GM19239 (cell line): ENCODE measurements at regions not wholly inside any gene's neighbourhood (a gene's known extent, or its start where the extent isn't known, plus 50 kb on each side); places are given as distances from the start of the nearest gene placed in this dataset.

Experiments
- DNase-seq: peaks from one replicate; pipeline ENCODE4 v3.0.0; 2011; ENCODE audit warnings: low spot score; ENCODE audit not compliant: insufficient read length
- FAIRE-seq: peaks from 2 replicates; lab custom pipeline; 2011; peaks lifted over from hg19 to GRCh38; lab: Jason Lieb, UNC

DNA sequence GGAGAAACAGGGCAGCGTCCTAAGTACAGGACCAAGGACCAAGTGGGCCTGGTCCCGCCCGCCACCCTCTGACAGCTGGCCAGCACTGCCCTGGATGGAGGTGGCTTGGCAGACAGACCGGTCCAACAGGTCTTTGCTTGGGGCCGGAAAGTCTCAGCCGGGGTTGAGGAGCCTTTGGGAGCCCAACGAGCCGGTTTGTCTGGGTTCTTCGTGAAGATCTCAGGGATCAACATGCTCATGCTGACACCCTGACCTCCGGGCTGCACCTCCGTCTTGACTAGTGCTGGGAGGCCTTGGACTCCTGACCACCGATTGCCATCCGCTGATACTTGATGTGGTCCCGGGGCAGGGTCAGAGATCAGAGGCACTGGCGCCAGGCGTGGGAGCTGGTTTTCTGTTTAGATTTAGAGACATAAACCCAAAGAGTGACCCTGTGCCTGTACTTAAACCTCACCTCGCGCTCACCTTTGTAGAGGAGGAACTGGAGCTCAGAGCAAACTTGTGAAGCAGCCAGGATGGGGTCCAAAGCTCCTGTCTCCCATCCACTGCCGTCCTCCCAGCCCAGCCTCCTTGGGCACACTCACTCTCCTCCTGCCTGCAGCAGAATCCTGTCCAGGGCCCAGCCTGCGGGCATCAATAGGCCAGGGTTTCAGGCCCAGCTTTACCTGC lies 92.1 kb upstream of the GSE1 start:
- DNase-seq: no peak
- FAIRE-seq: no peak

DNA sequence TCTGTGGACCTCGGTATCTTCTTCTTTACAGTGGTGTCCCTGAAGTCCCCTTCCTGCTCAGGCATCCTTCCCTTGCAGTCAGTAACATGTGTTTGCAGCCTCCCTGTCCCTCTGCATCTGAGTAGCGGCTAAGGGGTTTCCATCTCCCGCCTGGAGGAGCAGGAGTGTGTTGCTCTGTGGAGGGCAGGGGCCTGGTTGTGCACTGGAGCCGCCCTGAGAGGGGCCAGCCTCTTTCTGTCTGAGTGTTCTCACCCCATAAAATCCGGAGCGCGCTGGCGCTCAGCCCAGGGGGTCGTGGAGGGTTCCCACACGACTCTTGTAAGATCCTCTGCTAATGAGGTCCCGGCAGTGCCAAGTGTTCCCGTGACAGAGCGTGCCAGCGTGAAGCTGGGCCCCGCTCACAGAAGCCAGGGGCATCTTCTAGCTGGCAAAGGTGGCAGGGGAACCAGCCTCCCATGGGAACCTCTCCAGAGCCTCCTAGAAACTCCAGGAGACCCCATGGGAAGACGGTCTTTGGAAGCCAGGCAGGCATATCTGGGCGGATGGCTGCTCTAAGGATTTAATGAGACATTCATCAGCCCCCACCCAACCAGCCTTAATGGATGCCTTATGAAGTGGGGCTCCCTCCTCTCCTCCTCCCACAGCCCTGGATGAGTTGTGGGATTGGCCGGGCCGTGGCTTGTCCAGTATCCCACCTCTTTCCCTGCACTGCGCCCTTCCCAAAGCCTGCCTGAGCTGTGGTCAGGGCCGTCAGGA lies 91.4 kb upstream of the GSE1 start:
- DNase-seq (no peak), FAIRE-seq (no peak)

DNA sequence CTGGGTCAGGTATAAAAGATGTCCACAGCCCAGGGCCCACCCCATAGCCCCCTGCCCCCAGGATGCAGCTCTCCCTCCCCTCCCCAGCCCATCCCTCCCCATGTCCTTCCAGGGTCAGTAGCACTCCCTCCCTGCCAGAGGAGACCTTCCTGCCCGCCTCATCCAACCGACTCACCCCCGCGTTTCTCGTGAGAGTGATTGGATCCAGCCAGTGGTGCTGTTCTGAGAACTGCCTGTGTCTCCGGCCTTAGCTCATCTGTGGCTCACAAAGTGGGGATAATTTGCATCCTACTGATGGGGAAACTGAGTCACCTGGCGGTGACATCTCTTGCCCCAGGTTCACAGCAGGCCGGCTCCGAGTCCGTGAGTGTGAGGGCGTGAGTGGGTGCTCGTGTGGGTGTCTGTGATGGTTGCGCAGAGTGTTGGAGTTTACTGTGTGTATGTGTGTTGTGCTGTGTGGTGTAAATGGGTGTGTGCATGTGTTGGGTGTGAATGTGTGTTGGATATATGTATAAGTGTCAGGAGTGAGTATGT lies 90.7 kb upstream of the GSE1 start:
- FAIRE-seq (no peak), DNase-seq (no peak)

DNA sequence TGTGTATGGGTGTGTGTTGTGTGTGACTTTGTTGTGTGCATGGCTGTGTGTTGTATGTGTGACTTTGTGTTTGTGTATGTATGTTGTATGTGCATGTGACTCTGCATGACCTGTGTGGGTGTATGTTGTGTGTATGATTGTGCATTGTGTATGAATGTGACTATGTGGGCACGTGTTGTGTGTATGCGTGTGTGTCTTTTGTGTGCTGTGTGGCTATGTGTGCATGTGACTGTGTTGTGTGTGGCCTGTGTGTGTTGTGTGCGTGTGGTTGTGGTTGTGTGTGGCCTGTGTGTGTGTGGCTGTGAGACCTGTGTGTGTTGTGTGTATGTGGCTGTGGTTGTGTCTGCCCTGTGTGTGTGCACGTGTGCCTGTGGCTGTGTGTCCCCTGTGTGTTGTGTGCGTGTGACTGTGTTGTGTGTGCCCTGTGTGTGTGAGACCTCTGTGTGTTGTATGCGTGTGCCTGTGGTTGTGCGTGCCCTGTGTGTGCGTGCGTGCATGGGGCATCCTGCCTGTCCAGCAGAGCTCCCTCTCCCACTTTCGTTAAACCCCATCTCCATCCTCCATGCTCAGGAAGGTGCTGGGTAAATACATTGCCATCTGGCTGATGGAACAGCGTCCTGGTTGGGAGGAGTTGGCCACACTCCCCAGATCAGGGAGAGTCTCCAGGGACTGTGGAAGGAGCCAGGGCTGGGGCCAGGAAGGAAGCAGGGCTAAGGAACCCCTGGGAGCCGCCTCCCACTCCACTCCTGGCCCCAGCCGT lies 90.1 kb upstream of the GSE1 start:
- no peak for FAIRE-seq
- no peak for DNase-seq

DNA sequence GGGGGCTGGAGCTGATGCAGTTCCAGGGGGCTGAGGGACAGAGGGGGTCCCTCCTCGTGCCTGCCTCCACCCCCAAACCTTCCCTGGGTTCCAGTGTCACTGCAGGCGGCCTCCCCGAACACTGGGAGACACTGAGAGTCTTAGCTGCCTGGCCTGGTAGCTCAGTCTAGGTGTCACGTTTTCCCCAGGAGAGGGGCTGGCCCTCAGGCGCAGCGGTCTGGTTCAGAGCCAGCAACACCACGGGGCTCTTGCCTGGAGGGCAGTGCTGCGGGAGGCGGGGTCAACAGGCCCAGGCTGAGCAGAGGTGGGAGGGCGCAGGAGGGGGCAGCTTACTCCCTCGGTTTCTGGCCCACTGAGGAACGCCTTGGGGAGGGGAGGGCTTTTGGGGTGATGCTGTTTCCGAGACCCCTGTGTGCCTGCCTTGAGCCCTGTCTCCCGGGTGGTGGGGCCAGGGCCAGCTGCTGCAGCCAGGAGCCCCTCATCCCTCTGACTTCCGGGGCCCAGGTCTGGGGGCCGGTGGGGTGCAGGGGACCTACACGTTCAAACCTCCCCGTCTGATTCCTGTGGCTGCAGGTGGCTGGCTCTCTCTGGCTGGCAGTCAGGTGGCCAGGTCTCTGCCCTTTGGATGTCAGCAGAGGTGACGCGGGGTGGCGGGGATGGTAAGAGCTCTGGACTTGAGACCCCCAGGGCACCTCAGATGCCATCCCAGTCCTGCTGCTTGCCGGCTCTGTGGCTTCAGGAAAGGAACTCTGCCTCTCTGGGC lies 89.3 kb upstream of the GSE1 start:
- no peak for FAIRE-seq
- DNase-seq: no peak

DNA sequence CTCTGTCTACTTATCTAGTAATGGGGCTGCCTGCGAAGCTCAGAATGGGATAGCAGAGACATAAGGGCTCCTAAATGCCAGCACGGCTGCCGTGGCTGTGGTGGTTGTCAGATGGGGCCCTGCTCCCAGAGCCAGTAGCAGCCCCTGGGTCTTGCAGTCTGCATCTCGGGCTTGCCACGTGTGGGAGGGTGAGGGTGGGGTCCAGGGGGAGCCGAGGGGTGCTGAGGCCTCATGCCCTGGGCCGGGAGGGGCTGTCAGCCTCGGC lies 88.8 kb upstream of the GSE1 start:
- DNase-seq: no peak
- FAIRE-seq: no peak

DNA sequence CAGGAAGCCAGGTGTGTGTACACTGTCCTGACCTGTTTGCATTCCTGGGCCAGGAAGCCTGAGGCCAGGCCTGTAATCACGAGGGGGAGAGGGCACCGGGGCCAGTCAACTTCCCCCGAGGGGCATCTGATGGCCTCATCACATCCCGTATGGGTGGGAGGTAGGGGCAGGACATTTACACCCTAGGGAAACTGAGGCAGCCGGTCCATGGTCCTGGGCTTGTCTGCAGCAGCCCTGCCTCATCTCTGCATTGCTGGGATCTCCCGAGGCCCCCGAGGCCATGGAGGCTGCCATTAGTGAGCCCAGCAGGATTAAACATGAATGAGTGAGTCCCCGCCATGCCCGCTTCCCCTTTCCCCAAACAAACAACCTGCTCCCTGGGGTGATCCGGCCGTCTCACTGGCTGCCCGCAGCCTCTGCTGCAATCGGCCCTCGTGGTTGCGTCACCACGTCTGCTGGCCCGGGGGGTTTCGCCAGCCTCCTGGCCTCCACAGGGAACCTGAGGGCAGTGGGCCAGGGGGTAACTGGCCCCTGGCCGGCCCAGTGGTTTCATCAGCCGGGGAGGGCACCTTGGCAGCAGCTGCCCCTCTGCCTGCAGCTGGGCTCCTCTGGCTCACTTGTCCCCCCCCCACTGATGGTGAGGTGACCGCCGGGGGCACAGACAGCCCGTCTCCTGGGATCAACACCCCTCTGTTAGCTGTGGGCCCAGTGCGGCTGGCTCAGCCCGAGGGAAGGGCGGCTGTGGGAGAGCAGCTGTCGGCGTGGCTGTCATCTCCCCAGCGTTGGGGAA lies 88.3 kb upstream of the GSE1 start:
- no peak for DNase-seq

DNA sequence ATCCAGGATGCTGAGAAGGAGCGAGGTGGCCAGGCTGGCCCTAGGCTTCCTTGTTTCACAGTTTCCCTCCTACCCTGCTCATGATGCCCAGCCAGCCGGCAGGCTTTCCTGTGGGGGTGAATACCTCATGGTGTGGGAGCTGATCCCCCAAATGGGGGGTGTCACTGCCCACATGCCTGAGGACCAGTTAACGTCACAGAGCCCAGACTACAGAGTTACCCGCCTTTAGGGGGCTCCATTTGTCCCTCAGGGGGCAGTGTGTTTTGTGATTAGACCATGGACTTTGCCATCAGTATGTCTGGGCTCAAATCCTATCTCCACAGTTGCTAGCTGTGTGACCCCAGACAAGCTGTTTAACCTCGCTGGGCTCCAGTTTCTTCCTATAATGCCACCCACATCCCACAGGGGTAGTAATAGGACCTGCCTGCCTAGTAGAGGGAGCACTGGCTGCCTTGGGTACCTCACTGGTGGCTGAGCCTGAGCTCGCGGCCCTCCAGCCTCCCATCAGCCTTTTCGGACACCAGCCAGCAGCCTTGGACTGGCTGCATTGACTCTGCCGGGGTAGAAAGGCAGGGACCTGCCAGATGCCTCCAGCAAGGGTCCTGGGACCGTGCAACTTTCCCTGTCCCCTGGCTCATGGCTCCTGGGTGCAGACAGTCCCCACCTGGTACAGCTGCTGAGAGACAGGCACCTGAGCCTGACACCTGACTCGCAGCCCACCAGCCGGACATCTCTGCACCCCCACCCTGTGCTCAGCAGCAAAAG lies 87.5 kb upstream of the GSE1 start:
- no peak for FAIRE-seq
- DNase-seq: no peak

More for the DNA sequence above, 88.3 kb upstream of the GSE1 start:
- no peak for FAIRE-seq

DNA sequence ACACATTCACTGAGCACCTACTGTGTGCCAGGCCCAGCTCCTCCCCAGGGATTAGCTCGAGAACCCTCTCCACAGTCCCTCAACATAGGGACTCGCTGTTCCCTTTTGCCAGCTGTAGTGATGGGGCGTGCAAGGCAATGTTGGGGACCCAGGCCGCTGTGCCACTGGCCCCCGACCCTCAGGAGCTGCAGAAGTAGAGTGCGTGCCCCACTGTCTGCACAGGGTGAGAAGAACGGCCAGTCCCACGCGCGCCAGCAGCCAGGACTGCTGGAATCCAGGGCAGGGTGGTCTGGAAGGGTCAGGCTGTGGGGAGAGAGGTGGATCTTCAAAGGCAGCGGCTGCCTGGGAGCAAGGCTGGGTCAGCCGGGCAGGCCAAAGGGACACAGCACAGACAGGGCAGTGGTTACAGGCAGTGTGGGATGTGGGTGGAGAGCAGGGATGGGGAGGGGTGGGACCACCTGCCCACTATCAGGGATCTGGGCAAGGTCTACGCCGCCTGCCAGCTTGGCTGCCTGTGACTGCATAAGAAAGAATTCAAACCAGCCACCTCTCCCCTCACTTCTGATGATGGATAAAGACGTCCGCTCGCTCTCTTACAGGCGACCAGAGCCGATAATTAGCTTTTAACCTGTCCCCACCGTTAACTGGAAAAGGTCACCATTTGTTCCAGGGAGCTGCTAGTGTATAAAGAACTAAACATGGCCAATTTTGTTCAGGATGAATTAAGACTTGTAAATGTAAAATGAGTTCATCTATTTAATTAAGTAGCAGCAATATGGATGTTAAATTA lies 86.7 kb upstream of the GSE1 start:
- FAIRE-seq: no peak
- no peak for DNase-seq

DNA sequence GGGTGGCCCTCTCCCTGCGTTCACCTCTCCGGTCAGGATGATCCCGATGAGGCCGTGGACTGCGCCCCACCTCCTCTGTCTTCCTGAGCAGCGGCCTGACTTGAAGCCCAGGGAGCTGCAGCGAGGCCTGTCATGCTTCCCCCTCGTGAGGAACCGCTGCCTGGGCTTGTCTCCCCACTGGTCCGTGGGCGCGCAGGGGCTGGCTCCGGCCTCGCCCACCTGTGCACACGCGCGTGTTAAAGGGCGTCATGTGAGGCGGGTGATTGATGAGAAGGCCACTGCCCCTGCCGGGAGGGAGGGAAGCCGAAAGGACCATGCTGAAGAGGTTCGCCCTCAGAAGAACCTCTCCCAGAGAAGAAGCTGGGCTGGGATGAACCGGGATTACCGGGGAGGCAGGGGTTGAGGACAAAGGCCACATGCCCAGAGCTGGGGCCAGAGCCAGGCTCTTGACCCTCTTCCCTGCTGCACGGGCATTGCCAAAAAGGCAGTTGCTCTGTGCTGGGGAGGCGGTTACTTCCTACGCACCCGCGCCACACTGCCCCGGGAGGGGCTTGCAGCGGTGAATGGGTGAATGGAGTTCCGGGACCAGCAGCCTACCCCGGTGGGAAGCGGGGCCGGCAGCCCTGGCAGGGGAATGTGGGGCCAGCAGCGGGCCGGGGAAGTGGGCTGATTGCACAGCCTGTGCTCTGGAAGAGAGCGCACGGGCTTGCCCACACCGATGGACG lies 85.9 kb upstream of the GSE1 start:
- DNase-seq: no peak
- FAIRE-seq: no peak

DNA sequence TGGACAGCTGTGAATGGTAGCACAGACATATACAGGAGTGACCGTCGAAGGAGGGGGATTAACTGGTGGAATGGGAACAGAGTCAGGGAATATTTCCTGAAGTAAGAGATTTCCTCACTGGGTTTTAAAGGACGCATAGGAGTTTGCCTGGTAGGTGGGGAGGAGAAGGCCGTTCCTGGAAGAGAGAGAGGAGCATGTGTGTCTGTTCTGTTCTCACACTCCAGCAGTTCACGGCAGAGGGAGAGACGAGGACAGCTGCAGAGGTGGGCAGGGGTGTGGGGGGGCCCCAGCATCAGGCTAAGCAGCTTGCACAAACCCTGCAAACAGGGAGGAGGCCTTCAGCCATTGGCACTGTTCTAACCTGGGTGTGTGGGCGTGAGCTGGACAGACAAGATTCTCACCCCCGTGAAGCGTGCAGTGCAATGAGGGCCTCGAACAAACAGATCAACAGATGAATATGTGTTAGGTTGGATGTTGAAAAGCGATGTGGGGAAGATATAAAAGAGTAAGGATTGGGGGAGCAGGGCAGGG lies 85.3 kb upstream of the GSE1 start:
- FAIRE-seq: no peak

DNA sequence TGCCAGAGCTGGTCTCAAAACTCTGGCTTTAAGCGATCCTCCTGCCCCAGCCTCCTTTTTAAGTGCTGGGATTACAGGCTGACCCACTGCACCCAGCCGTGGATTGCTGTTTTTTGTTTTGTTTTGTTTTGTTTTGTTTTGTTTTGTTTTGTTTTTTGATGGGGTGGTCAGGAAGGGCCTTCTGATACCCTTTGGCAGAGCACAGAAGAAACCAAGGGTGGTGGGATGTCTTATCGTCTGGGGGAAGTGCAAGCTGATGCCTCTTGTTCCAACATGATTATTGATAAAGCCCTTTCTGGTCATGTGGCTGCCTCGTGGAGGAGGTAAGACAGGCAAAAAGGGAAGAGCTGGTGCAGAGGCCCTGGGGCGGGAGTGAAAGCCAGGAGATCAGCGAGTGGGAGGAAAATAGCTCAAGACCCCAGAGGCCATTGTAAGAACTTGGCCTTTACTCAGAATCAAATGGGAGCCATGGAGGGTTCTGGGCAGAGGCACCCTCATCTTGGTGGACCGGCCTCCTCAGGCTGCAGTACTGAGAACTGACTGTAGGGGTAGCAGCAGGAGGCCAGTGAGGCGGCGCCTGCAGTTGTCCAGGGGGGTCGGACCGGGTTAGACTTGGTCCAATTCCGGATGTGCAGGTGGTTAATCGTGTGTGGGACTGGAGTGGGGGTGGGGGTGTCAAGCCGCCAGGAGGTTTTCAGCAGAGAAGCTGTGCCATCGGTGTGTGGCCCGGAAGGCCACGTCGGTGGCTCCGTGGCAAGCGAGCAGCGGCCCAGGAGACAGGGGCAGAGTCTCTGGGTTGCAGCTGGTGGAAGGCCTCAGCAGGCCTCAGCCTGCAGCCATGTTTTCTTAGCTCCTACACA lies 84.4 kb upstream of the GSE1 start:
- FAIRE-seq (no peak), DNase-seq (peak; percentile 40)

More for the DNA sequence above, 85.3 kb upstream of the GSE1 start:
- no peak for DNase-seq

DNA sequence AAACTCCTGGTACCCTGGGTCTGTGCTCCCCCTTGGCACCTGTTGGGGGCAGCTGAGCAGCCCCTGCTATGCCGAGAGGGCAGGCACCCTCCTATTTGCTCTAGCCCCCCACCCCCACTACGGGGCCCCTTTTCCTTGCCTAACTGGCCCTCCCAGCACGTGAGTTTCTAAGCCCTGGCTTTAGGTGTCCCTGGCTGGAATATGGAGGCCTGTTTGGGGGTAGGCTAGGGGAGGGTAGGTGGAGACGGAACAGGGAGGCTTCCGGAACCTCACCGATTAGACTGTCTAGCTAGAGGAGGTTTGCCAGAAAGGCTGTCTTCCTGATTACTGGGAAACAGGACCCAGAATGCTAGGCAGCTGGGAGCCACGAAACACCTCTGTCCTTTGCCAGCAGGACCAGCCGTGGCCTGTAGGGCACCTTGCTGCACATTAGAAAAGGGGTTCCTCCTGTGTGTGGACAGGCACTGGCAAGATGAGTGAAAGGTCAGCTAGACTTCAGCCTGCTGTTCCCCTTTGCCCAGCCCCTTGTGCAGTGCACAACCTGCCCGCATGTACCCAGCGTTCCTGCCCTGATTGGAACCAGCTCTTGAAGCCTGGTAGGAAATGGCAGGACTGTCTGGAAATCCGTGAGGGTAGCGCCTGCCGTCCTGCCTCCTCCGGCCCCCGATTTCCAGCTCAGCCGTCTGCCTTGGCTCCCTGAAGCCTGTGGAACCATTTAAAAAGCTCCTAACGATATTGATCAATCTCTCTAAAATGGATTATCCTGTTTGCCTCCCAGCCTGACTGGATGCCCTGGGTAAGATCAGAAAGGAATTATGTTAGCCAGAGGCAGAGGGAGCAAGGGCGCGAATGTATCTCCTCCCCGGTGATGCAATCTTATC lies 83.4 kb upstream of the GSE1 start:
- FAIRE-seq: no peak

DNA sequence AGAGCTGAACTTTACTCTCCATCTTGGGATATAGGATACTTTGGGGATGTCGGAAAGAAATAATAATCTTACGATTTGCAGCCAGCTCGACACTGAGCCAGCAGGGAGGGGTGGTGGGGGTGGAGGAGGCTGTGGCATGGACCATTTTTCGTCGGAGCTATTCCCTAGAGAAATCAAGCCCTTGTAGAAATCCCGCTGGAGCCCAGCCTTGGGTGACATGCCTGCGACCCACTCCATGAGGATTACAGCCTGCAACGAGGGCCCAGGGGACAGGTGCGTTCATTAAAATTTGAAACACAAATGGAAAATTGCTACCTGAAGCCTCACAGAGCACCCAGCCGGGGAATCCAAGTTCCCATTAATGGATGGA lies 82.8 kb upstream of the GSE1 start:
- DNase-seq (no peak), FAIRE-seq (no peak)

More for the DNA sequence above, 83.4 kb upstream of the GSE1 start:
- DNase-seq: no peak

DNA sequence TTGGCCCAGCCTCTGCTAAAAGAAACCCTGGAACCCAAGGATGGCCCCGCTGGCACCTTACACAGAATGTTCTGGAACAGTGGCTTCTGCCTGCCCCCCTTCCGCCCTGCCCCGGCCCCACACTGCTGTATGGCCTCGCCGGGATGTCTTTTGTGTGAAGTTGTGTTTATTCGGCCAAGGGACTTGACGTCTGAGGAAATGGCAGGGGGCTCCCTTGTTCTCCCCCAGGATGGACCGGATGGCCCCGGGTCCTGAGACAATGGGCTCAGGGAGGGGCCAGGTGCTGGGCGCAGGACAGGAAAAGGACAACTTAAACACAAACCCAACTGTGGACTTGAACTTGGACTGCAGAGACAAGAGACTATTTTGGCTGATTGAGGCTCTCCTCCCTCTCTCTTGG lies 81.6 kb upstream of the GSE1 start:
- FAIRE-seq (no peak), DNase-seq (no peak)

DNA sequence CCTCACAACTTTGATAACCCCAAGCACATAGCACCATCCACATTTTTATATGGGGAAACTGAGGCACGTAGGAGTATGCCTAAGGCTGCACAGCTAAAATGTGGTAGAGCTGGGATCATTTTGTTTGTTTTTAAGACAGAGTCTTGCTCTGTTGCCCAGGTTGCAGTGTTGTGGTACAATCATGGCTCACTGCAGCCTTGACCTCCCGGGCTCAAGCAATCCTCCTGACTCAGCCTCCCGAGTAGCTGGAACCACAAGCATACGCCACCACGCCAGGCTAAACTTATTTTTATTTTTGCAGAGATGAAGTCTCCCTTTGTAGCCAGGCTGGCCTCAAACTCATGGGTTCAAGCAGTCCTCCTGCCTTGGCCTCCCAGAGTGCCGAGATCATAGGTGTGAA lies 81.0 kb upstream of the GSE1 start:
- DNase-seq (no peak), FAIRE-seq (no peak)
